ENCODE measurements at regions not wholly inside any gene's neighbourhood (a gene's known extent, or its start where the extent isn't known, plus 50 kb on each side); places are given as distances from the start of the nearest gene placed in this dataset.
"Not testable (repeated sequence)": the region's sequence is repeated elsewhere in the genome, so short reads cannot be mapped to it uniquely, and the experiment has no call there.

- no peak for DNase-seq
- no peak overlapping the region for H3K4me3 Mint-ChIP-seq
- no peaks in the 10 kb centered on the region for H3K4me1 Mint-ChIP-seq
- CTCF ChIA-PET: no interaction called here
- H3K9me3 Mint-ChIP-seq: peaks cover 9% of the 10 kb centered on the region
- no peaks in the 10 kb centered on the region for H3K36me3 Mint-ChIP-seq
- no peak overlapping the region for H3K27ac Mint-ChIP-seq
- H3K27me3 Mint-ChIP-seq: peaks cover 3% of the 10 kb centered on the region
Measured at GRCh38 chr1:229710746-229711145, 84.7 kb downstream of the URB2 start.

GRCh38 chr1:229714306-229714705 lies 88.3 kb downstream of the URB2 start:
- CTCF ChIA-PET: interaction anchor here (2.4 kb wide), 1 partner anchor 592 kb away, joined by 7 read pairs; no protein-coding TSS in a partner anchor
- peaks cover 3% of the 10 kb centered on the region for H3K27me3 Mint-ChIP-seq
- DNase-seq: no peak
- no peak overlapping the region for H3K4me3 Mint-ChIP-seq
- no peak overlapping the region for H3K27ac Mint-ChIP-seq
- no peaks in the 10 kb centered on the region for H3K9me3 Mint-ChIP-seq
- no peaks in the 10 kb centered on the region for H3K36me3 Mint-ChIP-seq
- H3K4me1 Mint-ChIP-seq: no peaks in the 10 kb centered on the region

GRCh38 chr1:229714964-229715603 lies 89.0 kb downstream of the URB2 start:
- CTCF ChIA-PET: interaction anchor here (2.4 kb wide), 1 partner anchor 591 kb away, joined by 7 read pairs; no protein-coding TSS in a partner anchor
- peak; percentile 47 for DNase-seq
- H3K36me3 Mint-ChIP-seq: no peaks in the 10 kb centered on the region
- no peaks in the 10 kb centered on the region for H3K4me1 Mint-ChIP-seq
- H3K9me3 Mint-ChIP-seq: no peaks in the 10 kb centered on the region
- no peak overlapping the region for H3K27ac Mint-ChIP-seq
- peaks cover 3% of the 10 kb centered on the region for H3K27me3 Mint-ChIP-seq
- no peak overlapping the region for H3K4me3 Mint-ChIP-seq

GRCh38 chr1:229716069-229716468 lies 90.0 kb downstream of the URB2 start:
- Mint-ChIP-seq H3K4me1 (no peaks in the 10 kb centered on the region), H3K9me3 (no peaks in the 10 kb centered on the region), H3K36me3 (no peaks in the 10 kb centered on the region), H3K27me3 (no peaks in the 10 kb centered on the region), H3K4me3 (no peak overlapping the region), H3K27ac (no peak overlapping the region)
- CTCF ChIA-PET: interaction anchor here (1.3 to 2.4 kb wide), 2 partner anchors 55 to 590 kb away, joined by 3 to 7 read pairs; no protein-coding TSS in a partner anchor
- DNase-seq: no peak

- no peaks in the 10 kb centered on the region for H3K9me3 Mint-ChIP-seq
- no peak overlapping the region for H3K4me3 Mint-ChIP-seq
- H3K27ac Mint-ChIP-seq: no peak overlapping the region
- peaks cover 4% of the 10 kb centered on the region for H3K27me3 Mint-ChIP-seq
- no peak for DNase-seq
- H3K4me1 Mint-ChIP-seq: no peaks in the 10 kb centered on the region
- CTCF ChIA-PET: interaction anchor here (0.5 to 2.4 kb wide), 3 partner anchors 46 to 589 kb away, joined by 3 to 7 read pairs (median 4); no protein-coding TSS in a partner anchor
- H3K36me3 Mint-ChIP-seq: no peaks in the 10 kb centered on the region
Measured at GRCh38 chr1:229716704-229717103, 90.7 kb downstream of the URB2 start.

GRCh38 chr1:229717786-229718576 lies 91.9 kb downstream of the URB2 start:
- no peak for DNase-seq
- no peaks in the 10 kb centered on the region for H3K36me3 Mint-ChIP-seq
- CTCF ChIA-PET: no interaction called here
- H3K9me3 Mint-ChIP-seq: no peaks in the 10 kb centered on the region
- H3K27ac Mint-ChIP-seq: no peak overlapping the region
- H3K4me1 Mint-ChIP-seq: no peaks in the 10 kb centered on the region
- peaks cover 4% of the 10 kb centered on the region for H3K27me3 Mint-ChIP-seq
- H3K4me3 Mint-ChIP-seq: no peak overlapping the region

- no peaks in the 10 kb centered on the region for H3K4me1 Mint-ChIP-seq
- no peaks in the 10 kb centered on the region for H3K9me3 Mint-ChIP-seq
- no peaks in the 10 kb centered on the region for H3K36me3 Mint-ChIP-seq
- no peak overlapping the region for H3K27ac Mint-ChIP-seq
- CTCF ChIA-PET: no interaction called here
- peaks cover 8% of the 10 kb centered on the region for H3K27me3 Mint-ChIP-seq
- H3K4me3 Mint-ChIP-seq: no peak overlapping the region
- no peak for DNase-seq
Measured at GRCh38 chr1:229726061-229726460, 100.0 kb downstream of the URB2 start.

GRCh38 chr1:229729916-229730315 lies 103.9 kb downstream of the URB2 start:
- no peak overlapping the region for H3K4me3 Mint-ChIP-seq
- no peaks in the 10 kb centered on the region for H3K4me1 Mint-ChIP-seq
- no peak overlapping the region for H3K27ac Mint-ChIP-seq
- CTCF ChIA-PET: interaction anchor here (1.6 kb wide), 1 partner anchor 69 kb away, joined by 3 read pairs; no protein-coding TSS in a partner anchor
- no peaks in the 10 kb centered on the region for H3K9me3 Mint-ChIP-seq
- peaks cover 4% of the 10 kb centered on the region for H3K27me3 Mint-ChIP-seq
- DNase-seq: no peak
- H3K36me3 Mint-ChIP-seq: no peaks in the 10 kb centered on the region

- DNase-seq: no peak
- Mint-ChIP-seq H3K9me3 (no peaks in the 10 kb centered on the region), H3K27ac (no peak overlapping the region), H3K4me3 (no peak overlapping the region), H3K4me1 (no peaks in the 10 kb centered on the region), H3K36me3 (no peaks in the 10 kb centered on the region), H3K27me3 (peaks cover 4% of the 10 kb centered on the region)
- CTCF ChIA-PET: interaction anchor here (1.6 kb wide), 1 partner anchor 69 kb away, joined by 3 read pairs; no protein-coding TSS in a partner anchor
Measured at GRCh38 chr1:229730573-229730972, 104.5 kb downstream of the URB2 start.

- no peaks in the 10 kb centered on the region for H3K4me1 Mint-ChIP-seq
- H3K9me3 Mint-ChIP-seq: peaks cover 6% of the 10 kb centered on the region
- H3K4me3 Mint-ChIP-seq: no peak overlapping the region
- CTCF ChIA-PET: interaction anchor here (1.5 kb wide), 1 partner anchor 574 kb away, joined by 4 read pairs; no protein-coding TSS in a partner anchor
- DNase-seq: no peak
- no peaks in the 10 kb centered on the region for H3K36me3 Mint-ChIP-seq
- H3K27me3 Mint-ChIP-seq: peaks cover 4% of the 10 kb centered on the region
- H3K27ac Mint-ChIP-seq: no peak overlapping the region
Measured at GRCh38 chr1:229732061-229732460, 106.0 kb downstream of the URB2 start.

- no peak for DNase-seq
- Mint-ChIP-seq H3K4me3 (no peak overlapping the region), H3K27ac (no peak overlapping the region), H3K36me3 (no peaks in the 10 kb centered on the region), H3K4me1 (no peaks in the 10 kb centered on the region), H3K27me3 (no peaks in the 10 kb centered on the region), H3K9me3 (peaks cover 11% of the 10 kb centered on the region)
- CTCF ChIA-PET: no interaction called here
Measured at GRCh38 chr1:229736376-229736775, 110.3 kb downstream of the URB2 start.

- DNase-seq, H3K36me3 Mint-ChIP-seq, H3K4me1 Mint-ChIP-seq, CTCF ChIA-PET, H3K4me3 Mint-ChIP-seq, H3K27ac Mint-ChIP-seq: not testable (repeated sequence)
- Mint-ChIP-seq H3K9me3 (peaks cover 11% of the 10 kb centered on the region), H3K27me3 (peaks cover 13% of the 10 kb centered on the region)
Measured at GRCh38 chr1:229742614-229743013, 116.6 kb downstream of the URB2 start.

GRCh38 chr1:229749992-229750391 lies 123.9 kb downstream of the URB2 start:
- no peaks in the 10 kb centered on the region for H3K36me3 Mint-ChIP-seq
- no peak overlapping the region for H3K4me3 Mint-ChIP-seq
- H3K27me3 Mint-ChIP-seq: peaks cover 3% of the 10 kb centered on the region
- H3K4me1 Mint-ChIP-seq: peaks cover 15% of the 10 kb centered on the region
- H3K27ac Mint-ChIP-seq: no peak overlapping the region
- CTCF ChIA-PET: no interaction called here
- DNase-seq: no peak
- no peaks in the 10 kb centered on the region for H3K9me3 Mint-ChIP-seq

GRCh38 chr1:229751610-229752009 lies 125.6 kb downstream of the URB2 start:
- no peak for DNase-seq
- Mint-ChIP-seq H3K36me3 (no peaks in the 10 kb centered on the region), H3K4me1 (peaks cover 15% of the 10 kb centered on the region), H3K4me3 (no peak overlapping the region), H3K27me3 (no peaks in the 10 kb centered on the region), H3K9me3 (no peaks in the 10 kb centered on the region), H3K27ac (no peak overlapping the region)
- CTCF ChIA-PET: interaction anchor here (0.7 kb wide), 1 partner anchor 1027 kb away, joined by 3 read pairs; no protein-coding TSS in a partner anchor

- no peak overlapping the region for H3K27ac Mint-ChIP-seq
Measured at GRCh38 chr1:229752679-229753078, 126.6 kb downstream of the URB2 start.

More at GRCh38 chr1:229752679-229753078, 126.6 kb downstream of the URB2 start:
- DNase-seq: no peak
- H3K27me3 Mint-ChIP-seq: no peaks in the 10 kb centered on the region
- CTCF ChIA-PET: no interaction called here
- peaks cover 15% of the 10 kb centered on the region for H3K4me1 Mint-ChIP-seq
- H3K9me3 Mint-ChIP-seq: peaks cover 4% of the 10 kb centered on the region
- no peaks in the 10 kb centered on the region for H3K36me3 Mint-ChIP-seq
- H3K4me3 Mint-ChIP-seq: no peak overlapping the region

All from activated naive CD4-positive, alpha-beta T cell treated with anti-CD3 and anti-CD28 coated beads, Interleukin-2, amount 10 ng/mL, durations not matched to agents 7 days and 5 days (primary cell).